ENCODE measurements at regions not wholly inside any gene's neighbourhood (a gene's known extent, or its start where the extent isn't known, plus 50 kb on each side); places are given as distances from the start of the nearest gene placed in this dataset.

DNA sequence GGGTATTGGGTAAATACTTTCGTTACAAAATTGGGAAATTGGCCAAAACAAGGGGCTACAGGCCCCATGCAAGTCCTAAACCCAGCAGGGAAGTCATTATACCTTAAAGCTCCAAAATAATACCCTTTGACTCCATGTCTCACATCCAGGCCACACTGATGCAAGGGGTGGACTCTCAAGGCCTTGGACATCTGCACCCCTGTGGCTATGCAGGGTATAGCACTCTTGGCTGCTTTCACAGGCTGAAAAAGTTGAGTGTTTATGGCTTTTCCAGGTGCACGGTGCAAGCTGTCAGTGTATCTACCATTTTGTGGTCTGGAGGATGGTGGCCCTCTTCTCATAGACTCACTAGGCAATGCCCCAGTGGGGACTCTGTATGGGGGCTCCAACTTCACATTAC is 326.5 kb downstream of the TEX13C start:
- ATAC-seq (no peak), DNase-seq (no peak)
- Histone ChIP-seq H3K4me3 (no peak overlapping the region), H3K27me3 (no peaks in the 10 kb centered on the region), H3K36me3 (no peaks in the 10 kb centered on the region), H3K27ac (no peak overlapping the region), H3K4me1 (no peaks in the 10 kb centered on the region), H3K9me3 (no peaks in the 10 kb centered on the region)
- TF ChIP-seq, protein P1, sequence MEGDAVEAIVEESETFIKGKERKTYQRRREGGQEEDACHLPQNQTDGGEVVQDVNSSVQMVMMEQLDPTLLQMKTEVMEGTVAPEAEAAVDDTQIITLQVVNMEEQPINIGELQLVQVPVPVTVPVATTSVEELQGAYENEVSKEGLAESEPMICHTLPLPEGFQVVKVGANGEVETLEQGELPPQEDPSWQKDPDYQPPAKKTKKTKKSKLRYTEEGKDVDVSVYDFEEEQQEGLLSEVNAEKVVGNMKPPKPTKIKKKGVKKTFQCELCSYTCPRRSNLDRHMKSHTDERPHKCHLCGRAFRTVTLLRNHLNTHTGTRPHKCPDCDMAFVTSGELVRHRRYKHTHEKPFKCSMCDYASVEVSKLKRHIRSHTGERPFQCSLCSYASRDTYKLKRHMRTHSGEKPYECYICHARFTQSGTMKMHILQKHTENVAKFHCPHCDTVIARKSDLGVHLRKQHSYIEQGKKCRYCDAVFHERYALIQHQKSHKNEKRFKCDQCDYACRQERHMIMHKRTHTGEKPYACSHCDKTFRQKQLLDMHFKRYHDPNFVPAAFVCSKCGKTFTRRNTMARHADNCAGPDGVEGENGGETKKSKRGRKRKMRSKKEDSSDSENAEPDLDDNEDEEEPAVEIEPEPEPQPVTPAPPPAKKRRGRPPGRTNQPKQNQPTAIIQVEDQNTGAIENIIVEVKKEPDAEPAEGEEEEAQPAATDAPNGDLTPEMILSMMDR (IDR thresholded peaks at IDR 0.05) = peak in 1 of 12 donors; percentile 14
- no peak for TF ChIP-seq POLR2A (IDR thresholded peaks at IDR 0.05)
- intact Hi-C loops (cut with DNase I) = no loop called here
- WGBS, 4 donors = 39 to 56% (median 49%) methylated on average over 2 of the region's 2 CpGs

DNA sequence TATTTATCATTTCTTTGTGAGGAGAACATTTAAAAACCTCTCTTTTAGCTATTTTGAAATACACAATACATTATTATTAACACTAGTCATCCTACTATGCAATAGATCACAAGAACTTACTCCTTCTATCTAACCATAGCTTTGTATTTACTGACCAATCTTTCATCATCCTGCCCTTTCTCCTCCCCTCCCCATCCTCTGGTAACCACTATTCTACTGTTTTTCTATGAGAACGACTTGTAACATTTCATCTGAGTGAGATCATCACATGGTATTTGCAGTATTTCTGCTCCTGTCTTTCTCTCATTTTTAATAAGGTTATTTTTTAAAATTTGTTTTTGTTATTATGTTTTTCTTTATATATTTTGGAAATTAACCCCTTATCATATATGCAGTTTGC is 331.8 kb downstream of the TEX13C start:
- Histone ChIP-seq H3K36me3 (no peaks in the 10 kb centered on the region), H3K27ac (no peak overlapping the region), H3K4me3 (no peak overlapping the region), H3K9me3 (peaks cover 0 to 5% (median 0%) of the 10 kb centered on the region in 12 donors), H3K27me3 (no peaks in the 10 kb centered on the region), H3K4me1 (no peaks in the 10 kb centered on the region)
- intact Hi-C loops (cut with DNase I) = no loop called here
- ATAC-seq = no peak
- no peak for TF ChIP-seq POLR2A (IDR thresholded peaks at IDR 0.05)
- DNase-seq = no peak
- WGBS, 4 donors = 10 to 29% (median 22%) methylated on average over 1 of the region's 1 CpG

DNA sequence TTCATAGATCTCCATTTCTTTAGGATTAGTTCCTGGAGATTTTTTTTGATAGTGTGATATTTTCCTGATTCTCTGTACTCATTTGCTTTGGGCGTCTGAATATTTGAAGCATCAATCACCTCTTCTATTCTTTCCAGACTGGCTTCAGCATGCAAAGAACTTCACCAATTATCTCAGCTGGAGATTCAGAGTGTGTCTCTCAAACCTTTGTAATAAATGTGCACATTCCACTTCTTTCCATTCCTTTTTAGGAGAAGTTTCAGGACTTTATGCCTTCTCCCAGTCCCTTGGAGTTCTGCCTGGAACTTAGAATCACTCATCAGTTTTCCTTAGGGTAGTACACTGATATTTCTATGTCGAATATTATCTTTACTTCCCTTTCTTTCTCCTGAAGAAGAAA is 334.8 kb downstream of the TEX13C start:
- no peak for DNase-seq
- no peak overlapping the region for H3K27ac ChIP-seq
- H3K27me3 ChIP-seq = no peaks in the 10 kb centered on the region
- intact Hi-C loops (cut with DNase I) = no loop called here
- no peak for ATAC-seq
- H3K36me3 ChIP-seq = no peaks in the 10 kb centered on the region
- H3K4me1 ChIP-seq = no peaks in the 10 kb centered on the region
- H3K4me3 ChIP-seq = no peak overlapping the region
- peaks cover 0 to 5% (median 0%) of the 10 kb centered on the region in 12 donors for H3K9me3 ChIP-seq
- 53 to 66% (median 59%) methylated on average over 2 of the region's 2 CpGs for WGBS, 4 donors
- no peak for TF ChIP-seq POLR2A (IDR thresholded peaks at IDR 0.05)
- TF ChIP-seq, protein P1 (IDR thresholded peaks at IDR 0.05) = no peak

DNA sequence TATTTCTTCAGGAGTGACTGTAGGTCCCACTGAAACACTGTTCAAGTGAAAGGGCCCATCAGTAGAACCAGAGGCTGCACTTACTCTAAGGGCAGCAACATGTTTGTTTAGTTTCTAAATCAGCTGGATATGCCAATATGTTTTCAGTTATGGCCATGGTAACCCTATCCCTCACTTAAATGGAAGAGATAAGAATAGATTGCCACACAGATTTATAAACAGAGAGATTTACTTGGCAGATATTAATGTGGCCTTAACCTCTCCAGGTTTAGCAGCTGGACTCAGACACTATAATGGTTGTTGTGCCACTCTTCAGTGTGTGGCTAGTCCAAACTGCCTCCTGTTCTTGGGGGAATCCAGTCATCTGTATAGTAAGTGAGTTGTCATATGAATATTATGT is 354.1 kb downstream of the TEX13C start:
- Histone ChIP-seq H3K36me3 (no peaks in the 10 kb centered on the region), H3K4me3 (no peak overlapping the region), H3K27me3 (no peaks in the 10 kb centered on the region), H3K9me3 (peaks cover 0 to 8% (median 0%) of the 10 kb centered on the region in 12 donors), H3K4me1 (no peaks in the 10 kb centered on the region), H3K27ac (no peak overlapping the region)
- TF ChIP-seq, protein P1 (IDR thresholded peaks at IDR 0.05) = no peak
- no peak for TF ChIP-seq POLR2A (IDR thresholded peaks at IDR 0.05)
- no peak for DNase-seq
- intact Hi-C loops (cut with DNase I) = no loop called here
- ATAC-seq = no peak

DNA sequence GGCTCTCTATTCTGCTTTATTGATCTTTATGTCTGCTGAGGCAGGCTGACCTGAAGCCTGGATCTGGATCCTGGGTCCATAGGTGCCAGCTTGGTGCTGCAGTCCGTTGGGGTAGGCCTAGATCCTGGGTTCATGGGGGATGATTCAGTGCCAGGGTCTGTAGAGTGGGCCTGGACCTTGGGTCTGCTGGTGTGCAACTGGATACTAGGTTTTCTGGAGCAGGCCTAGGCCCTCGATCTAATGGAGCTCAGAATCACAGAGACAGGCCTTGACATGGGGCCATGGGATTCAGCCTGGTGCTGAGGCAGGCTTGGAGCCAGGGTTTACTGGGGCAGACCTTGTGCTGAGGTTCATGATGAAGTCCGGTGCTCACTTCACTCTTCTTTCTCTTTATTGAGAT is 358.6 kb downstream of the TEX13C start:
- DNase-seq (no peak), ATAC-seq (no peak)
- intact Hi-C loops (cut with DNase I) = no loop called here
- WGBS, 4 donors = 46 to 60% (median 54%) methylated on average over 3 of the region's 3 CpGs
- Histone ChIP-seq H3K9me3 (peaks cover 0 to 8% (median 0%) of the 10 kb centered on the region in 12 donors), H3K36me3 (no peaks in the 10 kb centered on the region), H3K27me3 (no peaks in the 10 kb centered on the region), H3K27ac (no peak overlapping the region), H3K4me3 (no peak overlapping the region), H3K4me1 (no peaks in the 10 kb centered on the region)
- TF ChIP-seq, protein P1 (IDR thresholded peaks at IDR 0.05) = no peak
- TF ChIP-seq POLR2A (IDR thresholded peaks at IDR 0.05) = no peak

Data from heart left ventricle (tissue), 16 donors.